ENCODE measurements at regions not wholly inside any gene's neighbourhood (a gene's known extent, or its start where the extent isn't known, plus 50 kb on each side); places are given as distances from the start of the nearest gene placed in this dataset.
"Not testable (repeated sequence)": the region's sequence is repeated elsewhere in the genome, so short reads cannot be mapped to it uniquely, and the experiment has no call there.

GRCh38 chr3:40691452-40691861 lies 166.7 kb downstream of the ZNF621 start:
- Histone ChIP-seq H3K9me3 (no peaks in the 10 kb centered on the region), H3K4me1 (peaks cover 46 to 54% (median 51%) of the 10 kb centered on the region in 4 donors), H3K27me3 (no peaks in the 10 kb centered on the region), H3K27ac (replicated peaks in 1 of 4) (peak overlapping the region; percentile 50 to 76 (median 58)), H3K4me3 (no peak overlapping the region), H3K36me3 (no peaks in the 10 kb centered on the region)
- no peak for DNase-seq (ENCODE audit: extremely low spot score)
- WGBS, result 55% methylated on average over 3 of the region's 4 CpGs
- no peak for TF ChIP-seq EP300 (IDR thresholded peaks at IDR 0.05)
- no peak for TF ChIP-seq POLR2A (IDR thresholded peaks at IDR 0.05; ENCODE audit: low read depth)
- TF ChIP-seq POLR2AphosphoS5 (IDR thresholded peaks at IDR 0.05), result no peak
- TF ChIP-seq CTCF (IDR thresholded peaks at IDR 0.05), result no peak
- intact Hi-C loops (cut with DNase I), result no loop called here

GRCh38 chr3:40695848-40696247 lies 171.1 kb downstream of the ZNF621 start:
- DNase-seq (ENCODE audit: extremely low spot score), result peak; percentile 53
- Histone ChIP-seq H3K27me3 (no peaks in the 10 kb centered on the region), H3K36me3 (no peaks in the 10 kb centered on the region), H3K4me3 (no peak overlapping the region), H3K4me1 (peaks cover 35 to 39% (median 37%) of the 10 kb centered on the region in 4 donors), H3K27ac (replicated peaks in 1 of 4) (no peak overlapping the region), H3K9me3 (no peaks in the 10 kb centered on the region)
- WGBS, result 35% methylated on average over 2 of the region's 2 CpGs
- intact Hi-C loops (cut with DNase I), result no loop called here
- TF ChIP-seq POLR2AphosphoS5 (IDR thresholded peaks at IDR 0.05) (no peak), POLR2A (IDR thresholded peaks at IDR 0.05; ENCODE audit: low read depth) (no peak), EP300 (IDR thresholded peaks at IDR 0.05) (no peak), CTCF (IDR thresholded peaks at IDR 0.05) (no peak)

- intact Hi-C loops (cut with DNase I); H3K9me3 ChIP-seq; H3K4me3 ChIP-seq; H3K27me3 ChIP-seq; H3K36me3 ChIP-seq; H3K27ac ChIP-seq (replicated peaks in 1 of 4): not testable (repeated sequence)
- DNase-seq (ENCODE audit: extremely low spot score), result peak; percentile 24
- H3K4me1 ChIP-seq, result peaks cover 21 to 26% (median 22%) of the 10 kb centered on the region in 4 donors
Observed at GRCh38 chr3:40698611-40699010, 173.9 kb downstream of the ZNF621 start.

- DNase-seq (ENCODE audit: extremely low spot score), result peak; percentile 87
- Histone ChIP-seq H3K9me3 (peaks cover 0 to 8% (median 0%) of the 10 kb centered on the region in 4 donors), H3K4me3 (no peak overlapping the region), H3K4me1 (peaks cover under 1 to 1% (median 1%) of the 10 kb centered on the region in 4 donors), H3K27me3 (no peaks in the 10 kb centered on the region), H3K36me3 (no peaks in the 10 kb centered on the region), H3K27ac (replicated peaks in 1 of 4) (no peak overlapping the region)
- intact Hi-C loops (cut with DNase I), result no loop called here
- TF ChIP-seq POLR2A (IDR thresholded peaks at IDR 0.05; ENCODE audit: low read depth) (no peak), EP300 (IDR thresholded peaks at IDR 0.05) (no peak), CTCF (IDR thresholded peaks at IDR 0.05) (no peak), POLR2AphosphoS5 (IDR thresholded peaks at IDR 0.05) (no peak)
- 100% methylated on average over 1 of the region's 1 CpG for WGBS
Observed at GRCh38 chr3:40701016-40701588, 176.3 kb downstream of the ZNF621 start.

GRCh38 chr3:40704224-40704623 lies 179.5 kb downstream of the ZNF621 start:
- no peak overlapping the region for H3K4me3 ChIP-seq
- no peak for TF ChIP-seq CTCF (IDR thresholded peaks at IDR 0.05)
- no peak for TF ChIP-seq POLR2A (IDR thresholded peaks at IDR 0.05; ENCODE audit: low read depth)
- no peak for TF ChIP-seq POLR2AphosphoS5 (IDR thresholded peaks at IDR 0.05)
- no peak for TF ChIP-seq EP300 (IDR thresholded peaks at IDR 0.05)
- WGBS, result 92% methylated on average over 1 of the region's 1 CpG
- no peak overlapping the region for H3K27ac ChIP-seq (replicated peaks in 1 of 4)
- H3K4me1 ChIP-seq, result no peaks in the 10 kb centered on the region
- peaks cover 0 to 8% (median 0%) of the 10 kb centered on the region in 4 donors for H3K9me3 ChIP-seq
- H3K36me3 ChIP-seq, result no peaks in the 10 kb centered on the region
- DNase-seq (ENCODE audit: extremely low spot score), result no peak
- no peaks in the 10 kb centered on the region for H3K27me3 ChIP-seq
- intact Hi-C loops (cut with DNase I), result no loop called here
